NT2/D1 (cell line): ENCODE measurements at regions not wholly inside any gene's neighbourhood (a gene's known extent, or its start where the extent isn't known, plus 50 kb on each side); places are given as distances from the start of the nearest gene placed in this dataset.

Experiments
- SUZ12 ChIP-seq: IDR thresholded peaks from 2 replicates; pipeline ENCODE4 v1.6.1; 2011; ENCODE audit not compliant: insufficient read length, insufficient read depth; ENCODE audit errors: extremely low read depth
- YY1 ChIP-seq: IDR thresholded peaks from 2 replicates; pipeline ENCODE4 v1.6.1; 2011; ENCODE audit not compliant: insufficient read length, insufficient read depth

DNA sequence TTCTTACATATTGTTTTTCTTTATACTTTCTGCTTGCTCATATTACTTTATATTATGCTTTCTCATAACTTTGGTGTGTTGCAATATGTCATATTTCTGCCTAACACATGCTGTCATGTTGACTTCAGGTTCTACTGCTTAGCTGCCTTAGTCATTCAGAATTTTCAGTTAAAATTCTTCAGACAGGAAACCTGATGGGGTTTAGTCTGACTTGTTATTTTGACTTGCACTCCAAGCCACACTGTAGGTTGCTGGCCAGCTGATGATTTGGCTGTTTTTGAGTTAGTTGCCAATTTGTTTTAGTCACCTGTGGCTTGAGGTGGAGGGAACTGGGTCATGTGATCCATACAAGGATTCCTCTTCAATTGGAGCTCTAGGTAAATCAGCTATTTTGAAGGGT, 315.4 kb downstream of the MAP2K6 start:
- TF ChIP-seq YY1 (no peak), SUZ12 (no peak)
